ENCODE measurements at regions not wholly inside any gene's neighbourhood (a gene's known extent, or its start where the extent isn't known, plus 50 kb on each side); places are given as distances from the start of the nearest gene placed in this dataset.

DNA sequence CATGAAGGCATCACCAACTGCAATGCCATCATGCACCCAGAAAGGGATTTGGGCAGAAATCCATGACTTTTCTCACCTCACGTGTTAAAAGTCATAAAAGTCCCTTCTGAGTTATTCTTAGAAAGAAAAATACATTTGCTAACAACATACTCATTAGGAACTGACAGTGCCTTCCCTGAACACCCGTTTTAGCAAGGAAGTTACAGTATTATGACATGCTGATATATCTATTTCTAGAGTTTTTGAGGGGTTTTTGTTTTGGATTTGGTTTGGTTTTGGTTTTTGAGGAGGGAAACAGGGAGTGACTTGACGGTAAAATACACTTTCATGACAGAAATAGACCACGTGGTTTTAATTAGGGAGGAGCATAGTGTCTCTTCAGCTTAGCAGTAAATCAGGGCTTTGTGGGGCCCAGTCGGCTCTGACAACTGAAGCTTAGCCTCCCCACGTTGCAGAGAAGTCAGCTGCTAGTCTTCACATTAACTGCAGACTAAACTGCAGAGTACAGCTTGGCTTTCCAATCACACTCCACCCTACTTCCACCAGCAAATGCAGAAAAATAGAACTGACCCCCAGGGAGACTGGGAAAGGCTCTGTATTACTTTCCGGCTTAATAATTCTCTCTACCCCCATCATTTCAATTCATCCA, 141.4 kb downstream of the FAM124B start (continued):
- TF ChIP-seq SIX5 (IDR thresholded peaks at IDR 0.05; ENCODE audit: low read depth, low read length, severe bottlenecking) (no peak), ZNF24 (IDR thresholded peaks at IDR 0.05) (no peak), CBX3 (IDR thresholded peaks at IDR 0.05; ENCODE audit: borderline replicate concordance, low read depth) (no peak), CEBPB (IDR thresholded peaks at IDR 0.05; ENCODE audit: borderline replicate concordance in 1 of 2, low read depth in 2 of 2, low read length in 2 of 2) (no peak), RAD51 (IDR thresholded peaks at IDR 0.05) (no peak), ZNF217 (IDR thresholded peaks at IDR 0.05) (no peak)
- TF ChIP-seq, protein P1, sequence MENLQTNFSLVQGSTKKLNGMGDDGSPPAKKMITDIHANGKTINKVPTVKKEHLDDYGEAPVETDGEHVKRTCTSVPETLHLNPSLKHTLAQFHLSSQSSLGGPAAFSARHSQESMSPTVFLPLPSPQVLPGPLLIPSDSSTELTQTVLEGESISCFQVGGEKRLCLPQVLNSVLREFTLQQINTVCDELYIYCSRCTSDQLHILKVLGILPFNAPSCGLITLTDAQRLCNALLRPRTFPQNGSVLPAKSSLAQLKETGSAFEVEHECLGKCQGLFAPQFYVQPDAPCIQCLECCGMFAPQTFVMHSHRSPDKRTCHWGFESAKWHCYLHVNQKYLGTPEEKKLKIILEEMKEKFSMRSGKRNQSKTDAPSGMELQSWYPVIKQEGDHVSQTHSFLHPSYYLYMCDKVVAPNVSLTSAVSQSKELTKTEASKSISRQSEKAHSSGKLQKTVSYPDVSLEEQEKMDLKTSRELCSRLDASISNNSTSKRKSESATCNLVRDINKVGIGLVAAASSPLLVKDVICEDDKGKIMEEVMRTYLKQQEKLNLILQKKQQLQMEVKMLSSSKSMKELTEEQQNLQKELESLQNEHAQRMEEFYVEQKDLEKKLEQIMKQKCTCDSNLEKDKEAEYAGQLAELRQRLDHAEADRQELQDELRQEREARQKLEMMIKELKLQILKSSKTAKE (IDR thresholded peaks at IDR 0.05; ENCODE audit: low read depth, poor library complexity, severe bottlenecking), result no peak

DNA sequence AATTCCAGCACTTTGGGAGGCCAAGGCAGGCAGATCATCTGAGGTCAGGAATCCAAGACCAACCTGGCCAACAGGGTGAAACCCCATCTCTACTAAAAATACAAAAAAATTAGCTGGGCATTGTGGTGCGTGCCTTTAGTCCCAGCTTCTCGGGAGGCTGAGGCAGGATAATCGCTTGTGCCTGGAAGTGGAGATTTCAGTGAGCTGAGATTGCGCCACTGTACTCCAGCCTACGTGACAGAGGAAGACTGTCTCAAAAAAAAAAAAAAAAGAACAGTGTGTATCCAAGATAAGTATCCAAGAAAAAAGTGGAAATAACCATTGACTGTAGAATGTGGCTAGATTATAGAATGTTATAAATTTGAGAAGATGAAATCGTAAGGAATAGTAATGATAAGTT, 142.1 kb downstream of the FAM124B start:
- Histone ChIP-seq H3K4me1 (ENCODE audit: control insufficient read depth, insufficient read depth, low read length) (no peaks in the 10 kb centered on the region), H3K4me2 (ENCODE audit: control insufficient read depth, insufficient read depth) (no peak overlapping the region), H3K27ac (ENCODE audit: control insufficient read depth, insufficient read depth) (no peak overlapping the region), H3K27me3 (replicated peaks in 1 of 2; ENCODE audit: control insufficient read depth in 2 of 2, insufficient read depth in 2 of 2, low read length in 1 of 2) (peaks cover 0 to 2% of the 10 kb centered on the region in 2 experiments; a peak in 1 of 4 replicates), H3K4me3 (no peak overlapping the region), H3K9me3 (replicated peaks; ENCODE audit: control insufficient read depth, insufficient read depth, low read length) (no peaks in the 10 kb centered on the region), H3K79me2 (ENCODE audit: control insufficient read depth, insufficient read depth, low read length) (no peaks in the 10 kb centered on the region), H4K20me1 (ENCODE audit: control insufficient read depth, insufficient read depth) (no peaks in the 10 kb centered on the region), H3K9ac (ENCODE audit: control insufficient read depth, insufficient read depth, low read length) (no peak overlapping the region), H3K36me3 (ENCODE audit: control insufficient read depth in 2 of 2, insufficient read depth in 2 of 2, low read length in 1 of 2) (no peaks in the 10 kb centered on the region), H2AFZ (ENCODE audit: control insufficient read depth, low read depth, low read length) (no peak overlapping the region)
- FAIRE-seq, result no peak
- ChIA-PET CTCF (interaction anchor here (1.1 kb wide), 1 partner anchor 25 kb away, joined by 3 read pairs; no protein-coding TSS in a partner anchor), SMC1A (ENCODE audit: uncharacterized antibody, unreplicated experiment) (no interaction called here), RAD21 (ENCODE audit: unreplicated experiment) (no interaction called here), POLR2A (no interaction called here)
- DNase-seq (ENCODE audit: low read depth, low spot score), result no peak
- intact Hi-C loops (cut with micrococcal nuclease; ENCODE audit: unreplicated experiment), result no loop called here
- in situ Hi-C loops (cut with MboI), result no loop called here
- 68% methylated on average over 6 of the region's 6 CpGs for WGBS (ENCODE audit: insufficient coverage, insufficient replicate concordance, low lambda C conversion rate, missing lambda C conversion rate)
- no TSS peak for BruUV-seq (replicated peaks)
- no peak for ATAC-seq
- TF ChIP-seq, protein P2, sequence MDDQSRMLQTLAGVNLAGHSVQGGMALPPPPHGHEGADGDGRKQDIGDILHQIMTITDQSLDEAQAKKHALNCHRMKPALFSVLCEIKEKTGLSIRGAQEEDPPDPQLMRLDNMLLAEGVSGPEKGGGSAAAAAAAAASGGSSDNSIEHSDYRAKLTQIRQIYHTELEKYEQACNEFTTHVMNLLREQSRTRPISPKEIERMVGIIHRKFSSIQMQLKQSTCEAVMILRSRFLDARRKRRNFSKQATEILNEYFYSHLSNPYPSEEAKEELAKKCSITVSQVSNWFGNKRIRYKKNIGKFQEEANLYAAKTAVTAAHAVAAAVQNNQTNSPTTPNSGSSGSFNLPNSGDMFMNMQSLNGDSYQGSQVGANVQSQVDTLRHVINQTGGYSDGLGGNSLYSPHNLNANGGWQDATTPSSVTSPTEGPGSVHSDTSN (IDR thresholded peaks at IDR 0.05; ENCODE audit: insufficient replicate concordance, low read depth, low read length), result no peak
- TF ChIP-seq, protein P3, sequence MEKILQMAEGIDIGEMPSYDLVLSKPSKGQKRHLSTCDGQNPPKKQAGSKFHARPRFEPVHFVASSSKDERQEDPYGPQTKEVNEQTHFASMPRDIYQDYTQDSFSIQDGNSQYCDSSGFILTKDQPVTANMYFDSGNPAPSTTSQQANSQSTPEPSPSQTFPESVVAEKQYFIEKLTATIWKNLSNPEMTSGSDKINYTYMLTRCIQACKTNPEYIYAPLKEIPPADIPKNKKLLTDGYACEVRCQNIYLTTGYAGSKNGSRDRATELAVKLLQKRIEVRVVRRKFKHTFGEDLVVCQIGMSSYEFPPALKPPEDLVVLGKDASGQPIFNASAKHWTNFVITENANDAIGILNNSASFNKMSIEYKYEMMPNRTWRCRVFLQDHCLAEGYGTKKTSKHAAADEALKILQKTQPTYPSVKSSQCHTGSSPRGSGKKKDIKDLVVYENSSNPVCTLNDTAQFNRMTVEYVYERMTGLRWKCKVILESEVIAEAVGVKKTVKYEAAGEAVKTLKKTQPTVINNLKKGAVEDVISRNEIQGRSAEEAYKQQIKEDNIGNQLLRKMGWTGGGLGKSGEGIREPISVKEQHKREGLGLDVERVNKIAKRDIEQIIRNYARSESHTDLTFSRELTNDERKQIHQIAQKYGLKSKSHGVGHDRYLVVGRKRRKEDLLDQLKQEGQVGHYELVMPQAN (conservative IDR thresholded peaks at IDR 0.05), result no peak
- TF ChIP-seq RAD51 (IDR thresholded peaks at IDR 0.05), result no peak
- TF ChIP-seq SIN3A (IDR thresholded peaks at IDR 0.05; ENCODE audit: low read depth, low read length), result no peak
- TF ChIP-seq RELA (IDR thresholded peaks at IDR 0.05; ENCODE audit: borderline replicate concordance, partially characterized antibody), result no peak
- no peak for TF ChIP-seq FOS (IDR thresholded peaks at IDR 0.05; ENCODE audit: borderline replicate concordance, extremely low read depth, insufficient read length)
- TF ChIP-seq NFXL1 (IDR thresholded peaks at IDR 0.05; ENCODE audit: borderline replicate concordance), result no peak
- TF ChIP-seq, protein P4, sequence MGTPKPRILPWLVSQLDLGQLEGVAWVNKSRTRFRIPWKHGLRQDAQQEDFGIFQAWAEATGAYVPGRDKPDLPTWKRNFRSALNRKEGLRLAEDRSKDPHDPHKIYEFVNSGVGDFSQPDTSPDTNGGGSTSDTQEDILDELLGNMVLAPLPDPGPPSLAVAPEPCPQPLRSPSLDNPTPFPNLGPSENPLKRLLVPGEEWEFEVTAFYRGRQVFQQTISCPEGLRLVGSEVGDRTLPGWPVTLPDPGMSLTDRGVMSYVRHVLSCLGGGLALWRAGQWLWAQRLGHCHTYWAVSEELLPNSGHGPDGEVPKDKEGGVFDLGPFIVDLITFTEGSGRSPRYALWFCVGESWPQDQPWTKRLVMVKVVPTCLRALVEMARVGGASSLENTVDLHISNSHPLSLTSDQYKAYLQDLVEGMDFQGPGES (IDR thresholded peaks at IDR 0.05), result no peak
- TF ChIP-seq RB1 (IDR thresholded peaks at IDR 0.05; ENCODE audit: borderline replicate concordance), result no peak

Measured in GM12878 (cell line).